Kidney (tissue), 13 donors: ENCODE measurements at regions not wholly inside any gene's neighbourhood (a gene's known extent, or its start where the extent isn't known, plus 50 kb on each side); places are given as distances from the start of the nearest gene placed in this dataset.

Experiments
- DNase-seq, 5 donors: peaks; one replicate each; pipeline ENCODE4 v3.0.0-alpha.2; 2013 to 2020
- FAIRE-seq: peaks from 2 replicates; lab custom pipeline; 2012; peaks lifted over from hg19 to GRCh38; lab: Jason Lieb, UNC
- H3K27ac ChIP-seq, 2 donors: one replicate each; pipeline ENCODE4 v1.7.0; 2013; ENCODE audit warnings: low read depth in 2 of 2, low read length in 2 of 2, inconsistent platforms in 1 of 2
- H3K27me3 ChIP-seq: one replicate; pipeline ENCODE4 v1.7.1; 2013; ENCODE audit warnings: low read length, inconsistent platforms; ENCODE audit not compliant: control insufficient read depth, insufficient read depth
- H3K36me3 ChIP-seq, 3 donors: one replicate each; pipeline versions ENCODE4 v1.7.0 to v1.7.1; 2013; ENCODE audit warnings: low read length in 3 of 3, control low read depth in 1 of 3, inconsistent platforms in 1 of 3; ENCODE audit not compliant: insufficient read depth in 3 of 3, control insufficient read depth in 2 of 3
- H3K4me1 ChIP-seq, 3 donors: one replicate each; pipeline versions ENCODE4 v1.7.0 to v1.7.1; 2013; ENCODE audit warnings: low read length in 3 of 3, inconsistent platforms in 1 of 3, low read depth in 1 of 3; ENCODE audit not compliant: control insufficient read depth in 2 of 3, insufficient read depth in 2 of 3
- H3K4me3 ChIP-seq, 3 donors: one replicate each; pipeline versions ENCODE4 v1.7.0 to v1.8.1; 2013; ENCODE audit warnings: low read length in 3 of 3, control low read depth in 1 of 3, inconsistent platforms in 1 of 3
- H3K9ac ChIP-seq, 3 donors: one replicate each; pipeline versions ENCODE4 v1.7.0 to v1.7.1; 2013; ENCODE audit warnings: low read length in 3 of 3, control low read depth in 1 of 3, inconsistent platforms in 1 of 3
- H3K9me3 ChIP-seq, 3 donors: one replicate each; pipeline versions ENCODE4 v1.7.0 to v1.7.1; 2013; ENCODE audit warnings: low read length in 3 of 3, control low read depth in 1 of 3, inconsistent platforms in 1 of 3; ENCODE audit not compliant: control insufficient read depth in 2 of 3, insufficient read depth in 1 of 3
- intact Hi-C: fragments of 100-400 bp; cut with DNase I; formaldehyde crosslinking; loops from one replicate; pipeline ENCODE4 v1.11.1; 2022
- TF ChIP-seq, protein P1 (sequence below): IDR thresholded peaks from 3 replicates; pipeline ENCODE4 v1.5.1; 2012; ENCODE audit warnings: mild to moderate bottlenecking, moderate library complexity, borderline replicate concordance; ENCODE audit not compliant: insufficient read depth; ENCODE audit errors: extremely low read depth
- donor health status: control.
- donor health status: control.
- donor health status: control.
- donor health status: control.
- donor health status: control.
- donor health status: DM: yes; HTN: yes; CAD: no.
- donor health status: Normal renal cell carcinoma (clear cell type).

DNA sequence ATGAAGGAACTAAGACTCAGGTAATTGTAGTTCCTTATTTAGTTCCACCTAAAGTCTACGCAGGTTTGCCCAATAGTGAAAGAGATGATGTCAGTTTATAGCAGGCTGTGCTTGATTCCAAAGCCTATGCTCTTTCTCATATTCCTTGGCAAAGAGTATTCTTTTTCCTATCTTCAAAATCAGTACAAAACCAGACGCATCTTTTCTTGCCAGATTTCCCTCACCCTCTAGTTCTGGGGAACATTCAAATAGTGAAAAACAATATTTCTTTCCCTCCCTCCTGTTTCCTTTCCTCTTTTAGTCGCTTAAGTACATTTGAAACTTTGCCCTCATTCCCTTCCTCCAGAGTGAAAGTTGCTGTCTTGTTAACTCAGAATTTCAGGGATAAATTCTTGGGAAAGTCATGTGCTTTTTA, 134.6 kb upstream of the PDZRN3 start:
- DNase-seq (peak in 1 of 5 donors; percentile 48), FAIRE-seq (no peak)
- H3K36me3 ChIP-seq: no peaks in the 10 kb centered on the region
- TF ChIP-seq, protein P1, sequence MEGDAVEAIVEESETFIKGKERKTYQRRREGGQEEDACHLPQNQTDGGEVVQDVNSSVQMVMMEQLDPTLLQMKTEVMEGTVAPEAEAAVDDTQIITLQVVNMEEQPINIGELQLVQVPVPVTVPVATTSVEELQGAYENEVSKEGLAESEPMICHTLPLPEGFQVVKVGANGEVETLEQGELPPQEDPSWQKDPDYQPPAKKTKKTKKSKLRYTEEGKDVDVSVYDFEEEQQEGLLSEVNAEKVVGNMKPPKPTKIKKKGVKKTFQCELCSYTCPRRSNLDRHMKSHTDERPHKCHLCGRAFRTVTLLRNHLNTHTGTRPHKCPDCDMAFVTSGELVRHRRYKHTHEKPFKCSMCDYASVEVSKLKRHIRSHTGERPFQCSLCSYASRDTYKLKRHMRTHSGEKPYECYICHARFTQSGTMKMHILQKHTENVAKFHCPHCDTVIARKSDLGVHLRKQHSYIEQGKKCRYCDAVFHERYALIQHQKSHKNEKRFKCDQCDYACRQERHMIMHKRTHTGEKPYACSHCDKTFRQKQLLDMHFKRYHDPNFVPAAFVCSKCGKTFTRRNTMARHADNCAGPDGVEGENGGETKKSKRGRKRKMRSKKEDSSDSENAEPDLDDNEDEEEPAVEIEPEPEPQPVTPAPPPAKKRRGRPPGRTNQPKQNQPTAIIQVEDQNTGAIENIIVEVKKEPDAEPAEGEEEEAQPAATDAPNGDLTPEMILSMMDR: no peak
- no peak overlapping the region for H3K27ac ChIP-seq
- H3K9ac ChIP-seq: no peak overlapping the region
- no peaks in the 10 kb centered on the region for H3K27me3 ChIP-seq
- H3K4me1 ChIP-seq: no peaks in the 10 kb centered on the region
- H3K4me3 ChIP-seq: no peak overlapping the region
- H3K9me3 ChIP-seq: no peaks in the 10 kb centered on the region
- intact Hi-C loops: no loop called here

DNA sequence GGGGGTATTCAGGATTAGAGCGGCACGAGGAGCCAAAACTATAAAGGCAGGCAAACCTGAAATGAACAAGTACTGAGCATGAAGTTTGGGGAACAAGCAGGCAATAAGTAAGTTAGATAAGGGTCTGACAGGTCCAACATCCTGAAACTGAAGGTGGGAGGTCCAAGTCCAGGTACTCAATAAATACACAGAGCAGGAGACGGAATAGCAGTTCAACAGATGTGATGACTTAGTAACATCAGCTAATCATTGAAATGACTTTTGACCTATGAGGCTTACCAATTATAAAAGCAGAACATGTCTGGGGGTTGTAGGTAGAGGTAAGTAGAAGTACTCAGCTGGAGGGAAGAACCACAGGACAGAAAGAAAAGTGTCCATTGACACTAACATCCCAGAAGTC, 132.8 kb upstream of the PDZRN3 start:
- Histone ChIP-seq H3K4me3 (no peak overlapping the region), H3K9me3 (no peaks in the 10 kb centered on the region), H3K36me3 (no peaks in the 10 kb centered on the region), H3K4me1 (no peaks in the 10 kb centered on the region), H3K9ac (no peak overlapping the region), H3K27me3 (no peaks in the 10 kb centered on the region), H3K27ac (no peak overlapping the region)
- DNase-seq (no peak), FAIRE-seq (no peak)
- intact Hi-C loops: no loop called here
- TF ChIP-seq, protein P1: no peak

DNA sequence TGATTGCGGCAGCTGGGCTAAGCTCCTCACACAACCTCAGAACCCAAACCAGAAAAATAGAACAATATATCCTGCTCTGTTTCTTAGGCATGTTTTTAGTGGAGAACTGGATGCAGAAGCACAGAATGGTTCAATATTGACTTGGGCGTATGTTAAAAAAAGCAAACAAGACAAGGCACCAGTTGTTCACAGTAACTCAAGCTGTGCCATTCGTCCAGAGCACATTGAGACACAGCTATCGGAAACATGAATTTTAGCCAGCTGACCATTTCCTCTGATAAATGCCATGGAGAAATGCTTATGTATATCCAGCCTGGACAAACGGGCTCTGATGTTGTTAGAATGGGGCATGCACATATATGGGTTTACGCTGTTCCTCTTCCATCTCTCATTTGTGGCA, 129.2 kb upstream of the PDZRN3 start:
- no peak overlapping the region for H3K9ac ChIP-seq
- no peak overlapping the region for H3K4me3 ChIP-seq
- DNase-seq (no peak), FAIRE-seq (no peak)
- H3K4me1 ChIP-seq: no peaks in the 10 kb centered on the region
- H3K27ac ChIP-seq: no peak overlapping the region
- intact Hi-C loops: no loop called here
- TF ChIP-seq, protein P1: no peak
- no peaks in the 10 kb centered on the region for H3K9me3 ChIP-seq
- H3K27me3 ChIP-seq: no peaks in the 10 kb centered on the region
- H3K36me3 ChIP-seq: no peaks in the 10 kb centered on the region

DNA sequence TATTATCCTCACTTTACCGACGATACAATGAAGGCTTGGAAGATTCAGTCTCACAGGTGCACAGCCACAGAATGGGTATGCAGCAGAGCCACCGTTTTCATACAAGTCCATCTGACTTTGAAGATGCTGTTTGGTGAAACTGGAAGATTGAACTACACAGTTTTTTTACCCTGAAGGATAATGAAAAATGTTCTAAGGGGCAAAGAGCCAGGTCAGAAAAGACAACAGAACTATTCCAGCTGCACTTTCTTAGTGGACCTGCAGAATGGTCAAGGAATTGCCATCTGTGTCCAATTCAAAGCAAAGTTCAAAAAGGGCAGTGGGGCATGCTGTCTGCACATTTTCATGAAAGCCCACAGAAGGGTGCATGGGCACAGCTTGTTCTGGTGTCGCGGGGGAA, 127.6 kb upstream of the PDZRN3 start:
- Histone ChIP-seq H3K27me3 (no peaks in the 10 kb centered on the region), H3K36me3 (no peaks in the 10 kb centered on the region), H3K27ac (no peak overlapping the region), H3K4me3 (no peak overlapping the region), H3K9me3 (no peaks in the 10 kb centered on the region), H3K4me1 (no peaks in the 10 kb centered on the region), H3K9ac (no peak overlapping the region)
- TF ChIP-seq, protein P1: no peak
- no peak for DNase-seq
- no peak for FAIRE-seq
- intact Hi-C loops: no loop called here
